OCI-LY3 (cell line): ENCODE measurements at regions not wholly inside any gene's neighbourhood (a gene's known extent, or its start where the extent isn't known, plus 50 kb on each side); places are given as distances from the start of the nearest gene placed in this dataset.

ENCODE experiments used
- H2AFZ ChIP-seq: fragments of 200-600, 300-600 bp; shearing (Covaris generic); 2 replicates; pipeline ENCODE4 v1.6.0; 2014; ENCODE audit warnings: antibody characterized with exemption, low read depth, low read length
- H3K27ac ChIP-seq: fragments of 200-600, 300-600 bp; sonication (generic); 2 replicates; pipeline ENCODE4 v1.5.1; 2014; ENCODE audit warnings: mild to moderate bottlenecking, low read length, moderate library complexity, mixed read lengths
- H3K27me3 ChIP-seq: fragments of 200-600, 300-600 bp; sonication (generic); 2 replicates; pipeline ENCODE4 v1.6.1; 2014; ENCODE audit warnings: low read depth, low read length, mixed read lengths
- H3K36me3 ChIP-seq: fragments of 200-600, 300-600 bp; sonication (generic); replicated peaks from 2 replicates; pipeline ENCODE3; 2014; ENCODE audit warnings: low read depth, low read length, mixed read lengths
- H3K4me1 ChIP-seq: fragments of 300-600, 200-600 bp; sonication (generic); 2 replicates; pipeline ENCODE4 v1.6.1; 2014; ENCODE audit warnings: low read length, mixed read lengths
- H3K4me2 ChIP-seq: fragments of 200-600, 300-600 bp; sonication (generic); 2 replicates; pipeline ENCODE4 v1.6.1; 2014; ENCODE audit warnings: low read length, mixed read lengths
- H3K4me3 ChIP-seq: fragments of 300-600, 200-600 bp; sonication (generic); 2 replicates; pipeline ENCODE4 v1.5.1; 2014; ENCODE audit warnings: antibody characterized with exemption, mild to moderate bottlenecking, low read length, moderate library complexity
- H3K79me2 ChIP-seq: fragments of 300-600, 200-600 bp; shearing (Covaris generic); 2 replicates; pipeline ENCODE4 v1.6.1; 2014; ENCODE audit warnings: mild to moderate bottlenecking, low read length, mixed read lengths
- H3K9ac ChIP-seq: fragments of 300-600, 200-600 bp; shearing (Covaris generic); 2 replicates; pipeline ENCODE4 v1.6.0; 2014; ENCODE audit warnings: mild to moderate bottlenecking, low read length, moderate library complexity
- H3K9me3 ChIP-seq: fragments of 200-600, 300-600 bp; shearing (Covaris generic); 2 replicates; pipeline ENCODE4 v1.6.1; 2014; ENCODE audit warnings: low read length, mixed read lengths; ENCODE audit not compliant: insufficient read depth
- H4K20me1 ChIP-seq: fragments of 200-600, 300-600 bp; sonication (generic); 2 replicates; pipeline ENCODE4 v1.6.1; 2016; ENCODE audit warnings: low read length, mixed read lengths; ENCODE audit not compliant: insufficient read depth
- EZH2phosphoT487 ChIP-seq: fragments of 200-600 bp; shearing (Covaris generic); IDR thresholded peaks from 2 replicates; pipeline ENCODE4 v1.6.1; 2018; ENCODE audit warnings: antibody characterized with exemption, mixed run types, low read depth
- TF ChIP-seq, protein P1 (sequence below): fragments of 200-600, 300-600 bp; sonication (generic); IDR thresholded peaks from 2 replicates; pipeline ENCODE4 v1.5.1; 2014; ENCODE audit warnings: antibody characterized with exemption, low read length, low read depth

GRCh38 chr14:97095269-97095668 lies 298.1 kb downstream of the VRK1 start:
- no peak for TF ChIP-seq EZH2phosphoT487
- TF ChIP-seq, protein P1, sequence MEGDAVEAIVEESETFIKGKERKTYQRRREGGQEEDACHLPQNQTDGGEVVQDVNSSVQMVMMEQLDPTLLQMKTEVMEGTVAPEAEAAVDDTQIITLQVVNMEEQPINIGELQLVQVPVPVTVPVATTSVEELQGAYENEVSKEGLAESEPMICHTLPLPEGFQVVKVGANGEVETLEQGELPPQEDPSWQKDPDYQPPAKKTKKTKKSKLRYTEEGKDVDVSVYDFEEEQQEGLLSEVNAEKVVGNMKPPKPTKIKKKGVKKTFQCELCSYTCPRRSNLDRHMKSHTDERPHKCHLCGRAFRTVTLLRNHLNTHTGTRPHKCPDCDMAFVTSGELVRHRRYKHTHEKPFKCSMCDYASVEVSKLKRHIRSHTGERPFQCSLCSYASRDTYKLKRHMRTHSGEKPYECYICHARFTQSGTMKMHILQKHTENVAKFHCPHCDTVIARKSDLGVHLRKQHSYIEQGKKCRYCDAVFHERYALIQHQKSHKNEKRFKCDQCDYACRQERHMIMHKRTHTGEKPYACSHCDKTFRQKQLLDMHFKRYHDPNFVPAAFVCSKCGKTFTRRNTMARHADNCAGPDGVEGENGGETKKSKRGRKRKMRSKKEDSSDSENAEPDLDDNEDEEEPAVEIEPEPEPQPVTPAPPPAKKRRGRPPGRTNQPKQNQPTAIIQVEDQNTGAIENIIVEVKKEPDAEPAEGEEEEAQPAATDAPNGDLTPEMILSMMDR, result no peak
- Histone ChIP-seq H2AFZ (no peak overlapping the region), H3K4me1 (no peaks in the 10 kb centered on the region), H3K4me3 (no peak overlapping the region), H3K27me3 (no peaks in the 10 kb centered on the region), H3K36me3 (no peaks in the 10 kb centered on the region), H3K79me2 (no peaks in the 10 kb centered on the region), H4K20me1 (no peaks in the 10 kb centered on the region), H3K27ac (no peak overlapping the region), H3K9me3 (no peaks in the 10 kb centered on the region), H3K9ac (no peak overlapping the region), H3K4me2 (no peak overlapping the region)

DNA sequence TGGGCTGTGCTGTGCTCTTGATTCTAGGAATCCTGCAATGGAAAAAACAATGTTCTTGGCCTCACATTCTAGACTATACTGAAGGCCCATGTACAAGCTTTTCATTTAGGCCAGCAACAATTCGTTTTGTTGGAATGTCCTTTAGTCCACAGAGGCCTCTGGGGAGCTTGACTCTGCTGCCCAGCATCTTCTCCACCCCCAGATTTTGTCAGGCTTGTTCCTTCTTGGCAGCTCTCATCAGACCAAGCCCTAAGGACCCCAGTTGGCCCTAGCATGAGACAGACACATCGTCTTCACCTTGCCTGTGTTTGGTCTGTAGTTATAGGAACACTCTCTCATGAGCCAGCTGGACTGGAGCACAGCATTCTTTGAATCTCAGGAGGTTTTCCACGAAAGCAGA lies 300.1 kb downstream of the VRK1 start:
- H3K27ac ChIP-seq, result no peak overlapping the region
- no peaks in the 10 kb centered on the region for H3K9me3 ChIP-seq
- no peaks in the 10 kb centered on the region for H3K4me1 ChIP-seq
- no peaks in the 10 kb centered on the region for H4K20me1 ChIP-seq
- H3K4me2 ChIP-seq, result no peak overlapping the region
- TF ChIP-seq, protein P1, result no peak
- TF ChIP-seq EZH2phosphoT487, result no peak
- no peaks in the 10 kb centered on the region for H3K36me3 ChIP-seq
- H3K9ac ChIP-seq, result no peak overlapping the region
- H3K4me3 ChIP-seq, result no peak overlapping the region
- H3K27me3 ChIP-seq, result no peaks in the 10 kb centered on the region
- H2AFZ ChIP-seq, result no peak overlapping the region
- no peaks in the 10 kb centered on the region for H3K79me2 ChIP-seq

DNA sequence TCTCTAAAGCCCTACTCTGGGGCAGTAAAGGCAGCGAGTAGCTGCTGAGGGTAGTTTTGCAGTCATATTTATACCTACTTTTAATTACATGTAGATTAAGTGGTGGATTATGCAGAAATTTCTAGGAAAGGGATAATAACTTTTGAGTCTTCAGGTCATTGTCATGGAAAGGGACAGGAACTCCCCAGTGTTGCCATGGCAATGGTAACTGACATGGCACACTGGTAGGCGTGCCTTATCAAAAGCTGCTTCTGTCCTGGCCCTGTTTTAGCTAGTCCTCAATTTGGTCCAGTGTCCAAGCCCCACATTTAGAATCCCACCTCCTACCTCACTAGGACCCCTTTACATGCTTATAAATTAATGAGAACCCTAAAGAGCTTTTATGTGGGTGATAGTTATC lies 303.1 kb downstream of the VRK1 start:
- TF ChIP-seq, protein P1, result no peak
- no peak for TF ChIP-seq EZH2phosphoT487
- Histone ChIP-seq H3K4me3 (no peak overlapping the region), H3K27me3 (no peaks in the 10 kb centered on the region), H3K9me3 (no peaks in the 10 kb centered on the region), H3K79me2 (no peaks in the 10 kb centered on the region), H4K20me1 (no peaks in the 10 kb centered on the region), H3K9ac (no peak overlapping the region), H3K27ac (no peak overlapping the region), H3K4me1 (no peaks in the 10 kb centered on the region), H3K36me3 (no peaks in the 10 kb centered on the region), H2AFZ (no peak overlapping the region), H3K4me2 (no peak overlapping the region)

GRCh38 chr14:97101561-97101960 lies 304.4 kb downstream of the VRK1 start:
- no peaks in the 10 kb centered on the region for H3K4me1 ChIP-seq
- TF ChIP-seq, protein P1, result no peak
- no peak for TF ChIP-seq EZH2phosphoT487

More at GRCh38 chr14:97101561-97101960, 304.4 kb downstream of the VRK1 start:
- Histone ChIP-seq H4K20me1 (no peaks in the 10 kb centered on the region), H3K36me3 (no peaks in the 10 kb centered on the region), H3K9ac (no peak overlapping the region), H3K4me2 (no peak overlapping the region), H3K27ac (no peak overlapping the region), H3K4me3 (no peak overlapping the region), H2AFZ (no peak overlapping the region), H3K27me3 (no peaks in the 10 kb centered on the region), H3K9me3 (no peaks in the 10 kb centered on the region), H3K79me2 (no peaks in the 10 kb centered on the region)
